ENCODE measurements at regions not wholly inside any gene's neighbourhood (a gene's known extent, or its start where the extent isn't known, plus 50 kb on each side); places are given as distances from the start of the nearest gene placed in this dataset.

- DNase-seq (ENCODE audit: low read depth in 3 of 3, low spot score in 2 of 3), result no peak
Measured at GRCh38 chr3:188940573-188940932, 231.2 kb upstream of the TPRG1 start.

GRCh38 chr3:188941103-188941502 lies 230.7 kb upstream of the TPRG1 start:
- no peak for DNase-seq (ENCODE audit: low read depth in 3 of 3, low spot score in 2 of 3)

- no peak for DNase-seq (ENCODE audit: low read depth in 3 of 3, low spot score in 2 of 3)
Measured at GRCh38 chr3:188942191-188942590, 229.6 kb upstream of the TPRG1 start.

- no peak for DNase-seq (ENCODE audit: low read depth in 3 of 3, low spot score in 2 of 3)
Measured at GRCh38 chr3:188943591-188943990, 228.2 kb upstream of the TPRG1 start.

GRCh38 chr3:188944108-188944507 lies 227.7 kb upstream of the TPRG1 start:
- no peak for DNase-seq (ENCODE audit: low read depth in 3 of 3, low spot score in 2 of 3)

GRCh38 chr3:188946351-188947240 lies 225.2 kb upstream of the TPRG1 start:
- DNase-seq (ENCODE audit: low read depth in 3 of 3, low spot score in 2 of 3), result no peak

GRCh38 chr3:188947401-188948280 lies 224.1 kb upstream of the TPRG1 start:
- DNase-seq (ENCODE audit: low read depth in 3 of 3, low spot score in 2 of 3), result peak; percentile 92 to 98 (median 96)

- no peak for DNase-seq (ENCODE audit: low read depth in 3 of 3, low spot score in 2 of 3)
Measured at GRCh38 chr3:188948281-188948996, 223.3 kb upstream of the TPRG1 start.

GRCh38 chr3:188948997-188949389 lies 222.8 kb upstream of the TPRG1 start:
- no peak for DNase-seq (ENCODE audit: low read depth in 3 of 3, low spot score in 2 of 3)

GRCh38 chr3:188949456-188949855 lies 222.3 kb upstream of the TPRG1 start:
- DNase-seq (ENCODE audit: low read depth in 3 of 3, low spot score in 2 of 3), result no peak

GRCh38 chr3:188949996-188950395 lies 221.8 kb upstream of the TPRG1 start:
- DNase-seq (ENCODE audit: low read depth in 3 of 3, low spot score in 2 of 3), result no peak

- no peak for DNase-seq (ENCODE audit: low read depth in 3 of 3, low spot score in 2 of 3)
Measured at GRCh38 chr3:188950832-188951489, 220.8 kb upstream of the TPRG1 start.

- no peak for DNase-seq (ENCODE audit: low read depth in 3 of 3, low spot score in 2 of 3)
Measured at GRCh38 chr3:188951734-188952133, 220.0 kb upstream of the TPRG1 start.

- peak; percentile 68 to 81 (median 74) for DNase-seq (ENCODE audit: low read depth in 3 of 3, low spot score in 2 of 3)
Measured at GRCh38 chr3:188954590-188955208, 217.1 kb upstream of the TPRG1 start.

- DNase-seq (ENCODE audit: low read depth in 3 of 3, low spot score in 2 of 3), result no peak
Measured at GRCh38 chr3:188955919-188956318, 215.9 kb upstream of the TPRG1 start.

GRCh38 chr3:188956839-188957489 lies 214.8 kb upstream of the TPRG1 start:
- peak in 2 of 3 donors; percentile 40 to 56 for DNase-seq (ENCODE audit: low read depth in 3 of 3, low spot score in 2 of 3)

GRCh38 chr3:188959013-188959412 lies 212.8 kb upstream of the TPRG1 start:
- no peak for DNase-seq (ENCODE audit: low read depth in 3 of 3, low spot score in 2 of 3)

- DNase-seq (ENCODE audit: low read depth in 3 of 3, low spot score in 2 of 3), result no peak
Measured at GRCh38 chr3:188962253-188963247, 209.2 kb upstream of the TPRG1 start.
